SK-N-SH (cell line): ENCODE measurements at regions not wholly inside any gene's neighbourhood (a gene's known extent, or its start where the extent isn't known, plus 50 kb on each side); places are given as distances from the start of the nearest gene placed in this dataset.

Source experiments
- CTCF ChIP-seq: fragments of 200-600 bp; sonication (generic); IDR thresholded peaks from 2 replicates; pipeline ENCODE4 v1.6.1; 2017; ENCODE audit warnings: antibody characterized with exemption, mild to moderate bottlenecking, moderate library complexity
- FOXM1 ChIP-seq: IDR thresholded peaks from 2 replicates; pipeline ENCODE4 v1.4.0; 2012; ENCODE audit warnings: low read depth, mild to moderate bottlenecking
- JUND ChIP-seq: IDR thresholded peaks from 2 replicates; pipeline ENCODE4 v1.4.0; 2012
- NRF1 ChIP-seq: IDR thresholded peaks from 2 replicates; pipeline ENCODE4 v1.6.1; 2012; ENCODE audit warnings: low read depth, mild to moderate bottlenecking, low read length
- RAD21 ChIP-seq: IDR thresholded peaks from 2 replicates; pipeline ENCODE4 v1.6.1; 2012; ENCODE audit warnings: mild to moderate bottlenecking, low read length
- RXRA ChIP-seq: IDR thresholded peaks from 2 replicates; pipeline ENCODE4 v1.4.0; 2012; ENCODE audit warnings: low read depth, mild to moderate bottlenecking, borderline replicate concordance
- SIN3A ChIP-seq: IDR thresholded peaks from 2 replicates; pipeline ENCODE4 v1.6.1; 2012; ENCODE audit warnings: low read depth, mild to moderate bottlenecking, low read length, moderate library complexity, borderline replicate concordance
- YY1 ChIP-seq: IDR thresholded peaks from 2 replicates; pipeline ENCODE4 v1.4.0; 2012; ENCODE audit warnings: low read depth, mild to moderate bottlenecking

- TF ChIP-seq JUND (no peak), NRF1 (no peak), RAD21 (no peak), CTCF (no peak), FOXM1 (no peak), RXRA (no peak), SIN3A (no peak), YY1 (no peak)
Observed at GRCh38 chr17:37828651-37829124, 83.8 kb upstream of the HNF1B start.
